Epithelial cell of proximal tubule (primary cell): ENCODE measurements at regions not wholly inside any gene's neighbourhood (a gene's known extent, or its start where the extent isn't known, plus 50 kb on each side); places are given as distances from the start of the nearest gene placed in this dataset.

ENCODE experiments used
- DNase-seq: peaks from one replicate; pipeline ENCODE4 v3.0.0-alpha.2; 2011; ENCODE audit warnings: low read depth
- H3K4me3 ChIP-seq: 2 replicates; pipeline ENCODE4 v1.5.1; 2011; ENCODE audit warnings: low read depth, mild to moderate bottlenecking, low read length
- TF ChIP-seq, protein P1 (sequence below): conservative IDR thresholded peaks from 2 replicates; pipeline ENCODE4 v1.5.1; 2012; ENCODE audit warnings: low read depth, mild to moderate bottlenecking, low read length

DNA sequence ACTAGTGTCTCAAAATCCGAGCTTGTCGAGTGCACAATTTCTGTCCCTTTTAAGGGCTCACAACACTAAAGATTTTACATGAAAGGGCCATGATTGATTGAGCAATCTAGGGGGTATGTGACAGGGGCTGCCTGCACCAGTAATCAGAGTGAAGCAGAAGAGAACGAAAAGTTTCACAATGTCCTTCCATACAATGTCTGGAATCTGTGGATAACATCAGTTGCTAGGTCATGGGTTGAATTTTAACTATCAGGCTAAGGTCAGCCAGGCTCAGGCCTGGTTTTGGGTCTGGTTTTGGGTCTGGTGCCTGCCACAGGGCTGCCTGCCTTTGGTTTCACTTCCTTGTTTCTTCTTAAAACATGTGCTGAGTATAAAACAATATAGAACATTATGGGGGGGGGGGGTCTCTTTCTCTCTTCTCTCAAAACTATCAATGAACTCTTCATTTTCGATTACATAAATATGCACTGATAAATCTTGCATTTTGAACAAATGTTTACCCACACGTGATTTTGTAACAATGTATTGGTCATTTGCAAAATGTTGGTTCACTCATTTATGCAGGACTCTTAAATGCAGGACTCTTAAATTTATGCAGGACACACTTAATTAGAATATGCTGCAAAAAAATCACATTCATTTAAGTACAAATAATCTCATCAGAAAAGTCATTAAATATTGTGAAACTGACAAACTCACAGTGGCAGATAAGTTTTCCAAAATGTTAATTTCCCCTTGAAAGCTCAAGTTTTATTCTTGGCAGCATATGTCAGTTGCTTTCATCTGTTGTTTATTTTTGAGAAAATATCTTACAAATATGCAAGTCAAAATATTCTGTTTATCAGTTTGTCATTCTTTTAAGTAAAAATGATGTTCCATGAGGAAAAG, 290.5 kb upstream of the KYNU start:
- H3K4me3 ChIP-seq: no peak overlapping the region
- TF ChIP-seq, protein P1, sequence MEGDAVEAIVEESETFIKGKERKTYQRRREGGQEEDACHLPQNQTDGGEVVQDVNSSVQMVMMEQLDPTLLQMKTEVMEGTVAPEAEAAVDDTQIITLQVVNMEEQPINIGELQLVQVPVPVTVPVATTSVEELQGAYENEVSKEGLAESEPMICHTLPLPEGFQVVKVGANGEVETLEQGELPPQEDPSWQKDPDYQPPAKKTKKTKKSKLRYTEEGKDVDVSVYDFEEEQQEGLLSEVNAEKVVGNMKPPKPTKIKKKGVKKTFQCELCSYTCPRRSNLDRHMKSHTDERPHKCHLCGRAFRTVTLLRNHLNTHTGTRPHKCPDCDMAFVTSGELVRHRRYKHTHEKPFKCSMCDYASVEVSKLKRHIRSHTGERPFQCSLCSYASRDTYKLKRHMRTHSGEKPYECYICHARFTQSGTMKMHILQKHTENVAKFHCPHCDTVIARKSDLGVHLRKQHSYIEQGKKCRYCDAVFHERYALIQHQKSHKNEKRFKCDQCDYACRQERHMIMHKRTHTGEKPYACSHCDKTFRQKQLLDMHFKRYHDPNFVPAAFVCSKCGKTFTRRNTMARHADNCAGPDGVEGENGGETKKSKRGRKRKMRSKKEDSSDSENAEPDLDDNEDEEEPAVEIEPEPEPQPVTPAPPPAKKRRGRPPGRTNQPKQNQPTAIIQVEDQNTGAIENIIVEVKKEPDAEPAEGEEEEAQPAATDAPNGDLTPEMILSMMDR: no peak
- DNase-seq: peak; percentile 12

- DNase-seq: no peak
- no peak overlapping the region for H3K4me3 ChIP-seq
- TF ChIP-seq, protein P1: no peak
Measured at GRCh38 chr2:142585785-142586184, 291.7 kb upstream of the KYNU start.

DNA sequence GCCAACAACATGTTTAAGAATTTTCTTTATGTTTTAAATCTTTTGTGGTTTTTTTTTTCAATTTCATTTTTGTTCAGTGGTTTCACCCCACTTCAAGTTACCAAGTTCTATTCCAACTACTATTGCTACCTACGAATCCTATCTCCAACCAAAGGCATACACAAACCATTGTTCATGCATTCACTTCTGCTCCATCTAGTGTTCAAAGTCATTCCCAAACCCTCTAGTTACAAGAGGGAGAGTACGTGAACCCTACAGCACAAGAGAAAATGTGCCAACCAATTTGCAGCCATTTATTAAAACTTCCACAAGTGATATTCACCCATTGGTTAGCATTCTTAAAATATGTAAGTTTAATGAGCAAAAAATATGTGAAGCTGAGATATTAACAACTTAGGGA, 295.1 kb upstream of the KYNU start:
- TF ChIP-seq, protein P1: peak; percentile 29
- no peak overlapping the region for H3K4me3 ChIP-seq
- no peak for DNase-seq

- no peak overlapping the region for H3K4me3 ChIP-seq
- TF ChIP-seq, protein P1: no peak
- DNase-seq: no peak
Measured at GRCh38 chr2:142581491-142581890, 296.0 kb upstream of the KYNU start.

- no peak overlapping the region for H3K4me3 ChIP-seq
- DNase-seq: no peak
- TF ChIP-seq, protein P1: no peak
Measured at GRCh38 chr2:142580691-142581090, 296.8 kb upstream of the KYNU start.

DNA sequence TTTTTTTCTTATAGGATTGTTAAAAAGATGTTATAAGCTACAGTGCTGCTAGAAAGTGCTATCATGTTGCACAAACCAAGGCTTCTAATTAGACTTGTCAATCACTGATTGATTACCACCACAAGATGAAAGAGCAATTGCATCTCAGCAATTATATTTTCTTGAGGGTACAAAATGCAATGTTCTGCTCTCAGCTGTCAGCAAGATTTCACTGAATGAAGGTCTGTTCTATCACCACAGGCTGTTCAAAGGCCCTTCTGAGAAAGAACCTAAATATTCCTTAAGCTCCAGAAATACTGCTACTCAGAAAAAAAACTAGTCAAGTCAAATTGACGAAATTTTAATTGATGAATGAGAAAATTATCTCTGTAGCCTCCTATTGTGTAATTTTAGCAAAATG, 301.9 kb upstream of the KYNU start:
- TF ChIP-seq, protein P1: no peak
- no peak for DNase-seq
- no peak overlapping the region for H3K4me3 ChIP-seq

- no peak for DNase-seq
- H3K4me3 ChIP-seq: no peak overlapping the region
- TF ChIP-seq, protein P1: no peak
Measured at GRCh38 chr2:142574388-142574787, 303.1 kb upstream of the KYNU start.
